Sigmoid colon (tissue), 4 donors: ENCODE measurements at regions not wholly inside any gene's neighbourhood (a gene's known extent, or its start where the extent isn't known, plus 50 kb on each side); places are given as distances from the start of the nearest gene placed in this dataset.
"Not testable (repeated sequence)": the region's sequence is repeated elsewhere in the genome, so short reads cannot be mapped to it uniquely, and the experiment has no call there.

Experiments used
- EP300 ChIP-seq, 4 donors: sonication (generic); formaldehyde crosslinking; IDR thresholded peaks; one replicate each; pipeline ENCODE4 v1.6.1; 2017; ENCODE audit warnings: antibody characterized with exemption in 4 of 4
- POLR2A ChIP-seq, 2 donors: fragments of 450-650 bp; IDR thresholded peaks; one replicate each; pipeline ENCODE4 v1.6.1; 2016; ENCODE audit warnings: antibody characterized with exemption in 2 of 2, mild to moderate bottlenecking in 2 of 2, moderate library complexity in 2 of 2
- POLR2AphosphoS5 ChIP-seq, 4 donors: sonication (generic); formaldehyde crosslinking; IDR thresholded peaks; one replicate each; pipeline ENCODE4 v1.6.1; 2017; ENCODE audit warnings: antibody characterized with exemption in 4 of 4
- TF ChIP-seq, protein P1 (sequence below), 4 experiments: fragments of 450-650 bp in 3 of 4; fragments of 200-600 bp in 1 of 4; IDR thresholded peaks; one replicate each; pipeline ENCODE4 v1.5.1; 2016 to 2019; ENCODE audit warnings: antibody characterized with exemption in 4 of 4, mild to moderate bottlenecking in 3 of 4, moderate library complexity in 2 of 4

DNA sequence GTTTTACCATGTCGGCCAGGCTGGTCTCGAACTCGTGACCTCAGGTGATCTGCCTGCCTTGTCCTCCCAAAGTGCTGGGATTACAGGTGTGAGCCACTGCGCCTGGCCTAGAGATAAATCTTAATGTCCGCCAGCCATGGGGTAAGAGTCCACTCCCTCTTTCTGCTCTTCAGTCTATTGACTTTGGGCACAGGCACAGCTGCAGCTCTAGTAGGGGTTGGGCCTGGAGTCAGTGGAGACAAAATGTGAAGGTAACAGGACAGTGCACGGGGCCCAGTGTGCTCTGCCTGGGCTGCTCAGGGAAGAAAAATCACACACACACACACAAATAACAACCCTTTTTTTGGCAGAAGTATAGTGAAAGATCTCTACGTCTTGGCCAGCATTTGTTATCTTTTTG, 209.5 kb downstream of the NPIPA7 start:
- TF ChIP-seq EP300, POLR2AphosphoS5, POLR2A (IDR thresholded peaks at IDR 0.05): not testable (repeated sequence)
- TF ChIP-seq, protein P1, sequence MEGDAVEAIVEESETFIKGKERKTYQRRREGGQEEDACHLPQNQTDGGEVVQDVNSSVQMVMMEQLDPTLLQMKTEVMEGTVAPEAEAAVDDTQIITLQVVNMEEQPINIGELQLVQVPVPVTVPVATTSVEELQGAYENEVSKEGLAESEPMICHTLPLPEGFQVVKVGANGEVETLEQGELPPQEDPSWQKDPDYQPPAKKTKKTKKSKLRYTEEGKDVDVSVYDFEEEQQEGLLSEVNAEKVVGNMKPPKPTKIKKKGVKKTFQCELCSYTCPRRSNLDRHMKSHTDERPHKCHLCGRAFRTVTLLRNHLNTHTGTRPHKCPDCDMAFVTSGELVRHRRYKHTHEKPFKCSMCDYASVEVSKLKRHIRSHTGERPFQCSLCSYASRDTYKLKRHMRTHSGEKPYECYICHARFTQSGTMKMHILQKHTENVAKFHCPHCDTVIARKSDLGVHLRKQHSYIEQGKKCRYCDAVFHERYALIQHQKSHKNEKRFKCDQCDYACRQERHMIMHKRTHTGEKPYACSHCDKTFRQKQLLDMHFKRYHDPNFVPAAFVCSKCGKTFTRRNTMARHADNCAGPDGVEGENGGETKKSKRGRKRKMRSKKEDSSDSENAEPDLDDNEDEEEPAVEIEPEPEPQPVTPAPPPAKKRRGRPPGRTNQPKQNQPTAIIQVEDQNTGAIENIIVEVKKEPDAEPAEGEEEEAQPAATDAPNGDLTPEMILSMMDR (IDR thresholded peaks at IDR 0.05) = not testable (repeated sequence)
